Keratinocyte (primary cell): ENCODE measurements at regions not wholly inside any gene's neighbourhood (a gene's known extent, or its start where the extent isn't known, plus 50 kb on each side); places are given as distances from the start of the nearest gene placed in this dataset.

Source experiments
- DNase-seq: peaks from one replicate; pipeline ENCODE4 v3.0.0-alpha.2; 2011; ENCODE audit warnings: low read depth, missing footprints, low spot score
- FAIRE-seq: peaks from 2 replicates; lab custom pipeline; 2011; peaks lifted over from hg19 to GRCh38; lab: Jason Lieb, UNC
- H2AFZ ChIP-seq: 2 replicates; pipeline ENCODE4 v1.6.0; 2012; ENCODE audit warnings: low read length, control low read depth, inconsistent platforms; ENCODE audit not compliant: control insufficient read depth
- H3K27ac ChIP-seq: 2 replicates; pipeline ENCODE4 v1.5.1; 2011; ENCODE audit warnings: low read length; ENCODE audit not compliant: control insufficient read depth, insufficient read depth
- H3K27me3 ChIP-seq: 3 replicates; pipeline ENCODE4 v1.6.0; 2011; ENCODE audit warnings: low read length; ENCODE audit not compliant: control insufficient read depth, insufficient read depth; ENCODE audit errors: extremely low read depth
- H3K36me3 ChIP-seq, 2 experiments: 2 replicates in 1 of 2; 3 replicates in 1 of 2; pipeline ENCODE4 v1.5.1; 2011; ENCODE audit warnings: low read length in 2 of 2, mild to moderate bottlenecking in 1 of 2; ENCODE audit not compliant: control insufficient read depth in 2 of 2, insufficient read depth in 2 of 2; ENCODE audit errors: extremely low read depth in 1 of 2
- H3K4me1 ChIP-seq: 3 replicates; pipeline ENCODE4 v1.5.1; 2011; ENCODE audit warnings: low read length; ENCODE audit not compliant: control insufficient read depth, insufficient read depth; ENCODE audit errors: extremely low read depth
- H3K4me2 ChIP-seq: 3 replicates; pipeline ENCODE4 v1.6.0; 2011; ENCODE audit warnings: low read depth, low read length; ENCODE audit not compliant: control insufficient read depth, insufficient read depth; ENCODE audit errors: extremely low read depth
- H3K4me3 ChIP-seq, 3 experiments: fragments of 200-600 bp in 1 of 3; sonication (generic) in 1 of 3; 2 replicates in 2 of 3; 3 replicates in 1 of 3; pipeline ENCODE4 v1.5.1; 2011 to 2016; ENCODE audit warnings: low read length in 3 of 3, mild to moderate bottlenecking in 3 of 3, control low read depth in 2 of 3, inconsistent platforms in 1 of 3, low read depth in 1 of 3, mixed read lengths in 1 of 3, mixed run types in 1 of 3, moderate library complexity in 1 of 3; ENCODE audit not compliant: control insufficient read depth in 2 of 3, insufficient read depth in 2 of 3; ENCODE audit errors: extremely low read depth in 1 of 3
- H3K79me2 ChIP-seq: 2 replicates; pipeline ENCODE4 v1.6.0; 2012; ENCODE audit warnings: low read length; ENCODE audit not compliant: control insufficient read depth, insufficient read depth
- H3K9ac ChIP-seq: 3 replicates; pipeline ENCODE4 v1.6.0; 2011; ENCODE audit warnings: low read length; ENCODE audit not compliant: control insufficient read depth, insufficient read depth; ENCODE audit errors: extremely low read depth
- H3K9me1 ChIP-seq: 3 replicates; pipeline ENCODE4 v1.6.0; 2011; ENCODE audit warnings: low read length; ENCODE audit not compliant: control insufficient read depth, insufficient read depth; ENCODE audit errors: extremely low read depth
- H3K9me3 ChIP-seq: 2 replicates; pipeline ENCODE4 v1.5.1; 2012; ENCODE audit warnings: low read depth, low read length; ENCODE audit not compliant: control insufficient read depth
- H4K20me1 ChIP-seq: 3 replicates; pipeline ENCODE4 v1.6.0; 2011; ENCODE audit warnings: low read length; ENCODE audit not compliant: control insufficient read depth, insufficient read depth; ENCODE audit errors: extremely low read depth
- CTCF ChIP-seq, 3 experiments: IDR thresholded peaks in 1 of 3; conservative IDR thresholded peaks in 1 of 3; optimal IDR thresholded peaks in 1 of 3; 2 replicates in 2 of 3; 3 replicates in 1 of 3; pipeline versions ENCODE3 to v1.5.1; 2011; ENCODE audit warnings: low read length in 3 of 3, mild to moderate bottlenecking in 3 of 3, moderate library complexity in 2 of 3, control low read depth in 1 of 3, inconsistent platforms in 1 of 3; ENCODE audit not compliant: insufficient read depth in 2 of 3; ENCODE audit errors: extremely low read depth in 1 of 3
- EZH2 ChIP-seq: IDR thresholded peaks from one replicate; pipeline ENCODE4 v1.6.1; 2012; ENCODE audit warnings: inconsistent platforms, mild to moderate bottlenecking, low read length, moderate library complexity
- dilution Hi-C: fragments of 300-500 bp; cut with MboI; formaldehyde crosslinking; loops from one replicate; pipeline ENCODE4 v1.7.0; 2020; ENCODE audit warnings: low sequenced_read_pairs; ENCODE audit not compliant: extremely low pct_ligation_motif_present

- Histone ChIP-seq H3K9me3 (no peaks in the 10 kb centered on the region), H3K79me2 (no peaks in the 10 kb centered on the region), H3K9me1 (no peaks in the 10 kb centered on the region), H3K27me3 (no peaks in the 10 kb centered on the region), H3K9ac (no peak overlapping the region), H3K4me1 (no peaks in the 10 kb centered on the region), H3K4me3 (no peak overlapping the region), H4K20me1 (no peaks in the 10 kb centered on the region), H2AFZ (no peak overlapping the region), H3K27ac (no peak overlapping the region), H3K36me3 (no peaks in the 10 kb centered on the region), H3K4me2 (no peak overlapping the region)
- dilution Hi-C loops, result no loop called here
- no peak for FAIRE-seq
- TF ChIP-seq EZH2, result no peak
- no peak for TF ChIP-seq CTCF (optimal IDR thresholded peaks at IDR 0.05 in 1 of 3, IDR thresholded peaks at IDR 0.05 in 1 of 3, conservative IDR thresholded peaks at IDR 0.05 in 1 of 3; ENCODE audit: extremely low read depth in 1 of 3, insufficient read depth in 2 of 3, low read length in 3 of 3)
- no peak for DNase-seq
Measured at GRCh38 chr6:19682859-19683258, 154.3 kb upstream of the ID4 start.

DNA sequence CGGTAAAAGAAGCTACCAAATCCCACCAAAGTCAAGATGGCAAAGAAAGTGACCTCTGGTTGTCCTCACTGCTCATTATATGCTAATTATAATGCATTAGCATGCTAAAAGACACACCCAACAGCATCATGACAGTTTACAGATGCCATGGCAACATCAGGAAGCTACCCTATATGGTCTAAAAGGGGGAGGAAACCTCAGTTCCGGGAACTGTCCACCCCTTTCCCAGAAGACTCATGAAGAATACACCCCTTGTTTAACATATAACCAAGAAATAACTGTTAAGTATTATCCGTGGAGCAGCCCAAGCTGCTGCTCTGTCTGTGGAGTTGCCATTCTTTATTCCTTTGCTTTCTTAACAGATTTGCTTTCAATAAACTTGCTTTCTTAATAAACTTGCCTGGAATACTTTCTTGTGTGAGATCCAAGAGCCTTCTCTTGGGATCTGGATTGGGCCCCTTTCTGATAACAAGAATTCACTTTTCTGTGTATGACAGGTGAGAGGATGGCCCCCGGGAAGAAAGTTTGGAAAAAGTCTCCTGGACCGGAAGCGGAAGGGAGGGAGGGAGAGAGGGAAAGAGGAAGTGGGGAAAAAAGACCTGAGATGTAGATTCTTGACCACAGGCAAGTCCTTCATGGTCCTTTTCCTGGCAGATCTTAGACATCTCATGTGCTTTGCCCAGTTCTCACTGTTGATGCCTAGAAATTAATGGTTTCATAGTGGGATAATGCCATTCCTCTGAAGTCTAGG lies 146.7 kb upstream of the ID4 start:
- no peak overlapping the region for H3K27ac ChIP-seq
- no peak for TF ChIP-seq CTCF (optimal IDR thresholded peaks at IDR 0.05 in 1 of 3, IDR thresholded peaks at IDR 0.05 in 1 of 3, conservative IDR thresholded peaks at IDR 0.05 in 1 of 3; ENCODE audit: extremely low read depth in 1 of 3, insufficient read depth in 2 of 3, low read length in 3 of 3)
- TF ChIP-seq EZH2, result peak; percentile 2
- dilution Hi-C loops, result no loop called here
- no peak overlapping the region for H3K4me2 ChIP-seq
- H3K27me3 ChIP-seq, result peaks cover 23% of the 10 kb centered on the region
- H3K9ac ChIP-seq, result no peak overlapping the region
- H4K20me1 ChIP-seq, result no peaks in the 10 kb centered on the region
- H3K4me3 ChIP-seq, result no peak overlapping the region
- no peaks in the 10 kb centered on the region for H3K36me3 ChIP-seq
- no peaks in the 10 kb centered on the region for H3K4me1 ChIP-seq
- no peak for DNase-seq
- H2AFZ ChIP-seq, result no peak overlapping the region
- H3K9me1 ChIP-seq, result no peaks in the 10 kb centered on the region
- H3K79me2 ChIP-seq, result no peaks in the 10 kb centered on the region
- no peaks in the 10 kb centered on the region for H3K9me3 ChIP-seq
- FAIRE-seq, result no peak
